RWPE2 (cell line): ENCODE measurements at regions not wholly inside any gene's neighbourhood (a gene's known extent, or its start where the extent isn't known, plus 50 kb on each side); places are given as distances from the start of the nearest gene placed in this dataset.

ENCODE experiments used
- ATAC-seq: fragments of 200-7000 bp; cut with Tn5 transposase; 3 replicates; pipeline ENCODE4 v1.9.1; 2021; ENCODE audit warnings: low read depth
- DNase-seq: peaks from one replicate; pipeline ENCODE4 v3.0.0-alpha.2; 2020; ENCODE audit warnings: low spot score
- H3K27ac ChIP-seq: fragments of 450-650 bp; 2 replicates; pipeline ENCODE4 v1.5.1; 2017; ENCODE audit warnings: mild to moderate bottlenecking; ENCODE audit not compliant: poor library complexity, severe bottlenecking
- H3K27me3 ChIP-seq: fragments of 250-450 bp; sonication (Bioruptor Pico); 2 replicates; pipeline ENCODE4 v1.5.1; 2021; ENCODE audit warnings: mild to moderate bottlenecking, moderate library complexity; ENCODE audit not compliant: insufficient read depth, poor library complexity, severe bottlenecking
- H3K36me3 ChIP-seq: fragments of 250-450 bp; sonication (Bioruptor Pico); 2 replicates; pipeline ENCODE4 v1.5.1; 2020; ENCODE audit warnings: low read depth, mild to moderate bottlenecking, moderate library complexity
- H3K4me1 ChIP-seq: fragments of 250-450 bp; sonication (Bioruptor Pico); 2 replicates; pipeline ENCODE4 v1.5.1; 2021; ENCODE audit warnings: mild to moderate bottlenecking, moderate library complexity; ENCODE audit not compliant: insufficient read depth, poor library complexity, severe bottlenecking
- H3K4me3 ChIP-seq: fragments of 250-450 bp; sonication (Bioruptor Pico); 2 replicates; pipeline ENCODE4 v1.5.1; 2021; ENCODE audit warnings: mild to moderate bottlenecking, moderate library complexity; ENCODE audit not compliant: severe bottlenecking
- H3K9me3 ChIP-seq: fragments of 250-450 bp; sonication (Bioruptor Pico); 2 replicates; pipeline ENCODE4 v1.5.1; 2021; ENCODE audit warnings: mild to moderate bottlenecking, moderate library complexity; ENCODE audit not compliant: severe bottlenecking
- TF ChIP-seq, protein P1 (sequence below): fragments of 450-650 bp; IDR thresholded peaks from one replicate; pipeline ENCODE4 v1.5.1; 2017; ENCODE audit warnings: mild to moderate bottlenecking, moderate library complexity; ENCODE audit not compliant: poor library complexity, severe bottlenecking

DNA sequence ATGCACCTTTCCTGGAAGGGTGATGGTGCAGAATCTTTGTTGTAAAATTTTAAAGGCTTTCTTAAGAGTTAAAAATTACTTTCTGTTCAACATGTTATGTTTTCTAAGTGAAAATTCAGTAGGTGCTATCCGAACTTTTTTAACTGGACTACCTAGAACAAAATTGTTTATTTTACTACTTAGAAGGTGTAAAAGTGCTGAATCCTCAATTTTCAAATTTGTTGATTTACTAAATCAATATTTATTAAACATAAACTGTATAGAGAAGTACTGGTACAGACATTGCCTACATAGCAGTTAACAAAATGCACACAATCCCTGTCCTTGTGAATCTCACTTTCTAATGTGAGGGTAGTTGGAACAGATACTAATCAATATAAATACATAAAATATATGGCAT lies 277.5 kb downstream of the CTH start:
- H3K27me3 ChIP-seq: peaks cover 4% of the 10 kb centered on the region
- ATAC-seq: no peak
- TF ChIP-seq, protein P1, sequence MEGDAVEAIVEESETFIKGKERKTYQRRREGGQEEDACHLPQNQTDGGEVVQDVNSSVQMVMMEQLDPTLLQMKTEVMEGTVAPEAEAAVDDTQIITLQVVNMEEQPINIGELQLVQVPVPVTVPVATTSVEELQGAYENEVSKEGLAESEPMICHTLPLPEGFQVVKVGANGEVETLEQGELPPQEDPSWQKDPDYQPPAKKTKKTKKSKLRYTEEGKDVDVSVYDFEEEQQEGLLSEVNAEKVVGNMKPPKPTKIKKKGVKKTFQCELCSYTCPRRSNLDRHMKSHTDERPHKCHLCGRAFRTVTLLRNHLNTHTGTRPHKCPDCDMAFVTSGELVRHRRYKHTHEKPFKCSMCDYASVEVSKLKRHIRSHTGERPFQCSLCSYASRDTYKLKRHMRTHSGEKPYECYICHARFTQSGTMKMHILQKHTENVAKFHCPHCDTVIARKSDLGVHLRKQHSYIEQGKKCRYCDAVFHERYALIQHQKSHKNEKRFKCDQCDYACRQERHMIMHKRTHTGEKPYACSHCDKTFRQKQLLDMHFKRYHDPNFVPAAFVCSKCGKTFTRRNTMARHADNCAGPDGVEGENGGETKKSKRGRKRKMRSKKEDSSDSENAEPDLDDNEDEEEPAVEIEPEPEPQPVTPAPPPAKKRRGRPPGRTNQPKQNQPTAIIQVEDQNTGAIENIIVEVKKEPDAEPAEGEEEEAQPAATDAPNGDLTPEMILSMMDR: no peak

GRCh38 chr1:70706381-70707037 lies 295.4 kb downstream of the CTH start:
- Histone ChIP-seq H3K4me3 (no peak overlapping the region), H3K27me3 (peaks cover 14% of the 10 kb centered on the region), H3K36me3 (no peaks in the 10 kb centered on the region), H3K4me1 (no peaks in the 10 kb centered on the region), H3K9me3 (no peaks in the 10 kb centered on the region), H3K27ac (no peak overlapping the region)
- DNase-seq: no peak
- ATAC-seq: 0 out of 3 replicates have a peak, but pooled peaks have one; percentile 21
- TF ChIP-seq, protein P1: no peak

More for the DNA sequence above, 277.5 kb downstream of the CTH start:
- H3K9me3 ChIP-seq: no peaks in the 10 kb centered on the region
- no peak overlapping the region for H3K4me3 ChIP-seq
- H3K4me1 ChIP-seq: no peaks in the 10 kb centered on the region
- no peak overlapping the region for H3K27ac ChIP-seq
- no peaks in the 10 kb centered on the region for H3K36me3 ChIP-seq
- DNase-seq: no peak

GRCh38 chr1:70707214-70707613 lies 296.1 kb downstream of the CTH start:
- Histone ChIP-seq H3K27me3 (peaks cover 14% of the 10 kb centered on the region), H3K9me3 (no peaks in the 10 kb centered on the region), H3K4me3 (no peak overlapping the region), H3K4me1 (no peaks in the 10 kb centered on the region), H3K27ac (no peak overlapping the region), H3K36me3 (no peaks in the 10 kb centered on the region)
- ATAC-seq (no peak), DNase-seq (no peak)
- TF ChIP-seq, protein P1: no peak

DNA sequence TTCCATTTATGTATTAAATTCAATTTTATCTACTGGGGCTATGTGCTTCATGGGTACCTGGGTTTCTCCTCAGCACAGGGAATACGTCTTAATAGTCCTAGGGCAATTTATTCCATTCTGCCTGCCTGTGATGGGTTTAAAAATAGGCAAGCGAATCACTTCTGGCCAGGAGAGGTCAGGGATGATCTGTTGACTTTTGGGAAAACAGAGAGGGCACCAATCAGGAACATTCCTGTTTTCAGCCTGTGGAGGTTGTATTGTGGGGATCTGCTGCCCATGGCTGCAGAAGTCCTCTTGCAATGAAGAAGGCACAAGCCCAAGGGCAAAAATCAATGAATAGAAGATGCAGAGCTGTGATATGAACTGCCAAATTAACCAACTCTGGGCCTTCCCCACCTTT lies 303.1 kb downstream of the CTH start:
- DNase-seq (no peak), ATAC-seq (no peak)
- no peaks in the 10 kb centered on the region for H3K4me1 ChIP-seq
- H3K9me3 ChIP-seq: no peaks in the 10 kb centered on the region
- H3K27me3 ChIP-seq: no peaks in the 10 kb centered on the region
- no peak overlapping the region for H3K27ac ChIP-seq
- TF ChIP-seq, protein P1: no peak
- H3K4me3 ChIP-seq: no peak overlapping the region
- H3K36me3 ChIP-seq: no peaks in the 10 kb centered on the region

GRCh38 chr1:70717211-70717610 lies 306.1 kb downstream of the CTH start:
- Histone ChIP-seq H3K27ac (no peak overlapping the region), H3K4me1 (no peaks in the 10 kb centered on the region), H3K9me3 (no peaks in the 10 kb centered on the region), H3K4me3 (no peak overlapping the region), H3K27me3 (no peaks in the 10 kb centered on the region), H3K36me3 (no peaks in the 10 kb centered on the region)
- no peak for DNase-seq
- ATAC-seq: no peak
- TF ChIP-seq, protein P1: no peak
